GM12878 (cell line): ENCODE measurements at regions not wholly inside any gene's neighbourhood (a gene's known extent, or its start where the extent isn't known, plus 50 kb on each side); places are given as distances from the start of the nearest gene placed in this dataset.
A peak's percentile ranks its signal among the peaks of the same experiment; 100 is the strongest.

Source experiments
- ATAC-seq: fragments of 200-7000 bp; cut with Tn5 transposase; 3 replicates; pipeline ENCODE4 v1.9.1; 2020; ENCODE audit warnings: mild to moderate bottlenecking, moderate library complexity
- BruUV-seq: library from RNA; stranded (reverse); fragments of 400-500 nt; replicated peaks from 2 replicates; lab custom pipeline; 2021; lab: Mats Ljungman, UMichigan
- CTCF ChIA-PET: fragments of 300-600 bp; sonication (Branson Sonifier 250); formaldehyde crosslinking; extraction: SDS; loops from one replicate; lab custom pipeline; 2021; ENCODE audit warnings: inconsistent platforms; lab: Yijun Ruan, JAX
- POLR2A ChIA-PET: fragments of 350-600 bp; formaldehyde crosslinking; extraction: SDS; loops from one replicate; lab custom pipeline; 2021; ENCODE audit warnings: inconsistent platforms; lab: Charles Lee
- RAD21 ChIA-PET: fragments of 300-600 bp; sonication (Branson Sonifier 250); formaldehyde crosslinking; loops from one replicate; lab custom pipeline; 2023; ENCODE audit warnings: antibody characterized with exemption; ENCODE audit not compliant: unreplicated experiment; lab: Charles Lee
- SMC1A ChIA-PET: fragments of 300-600 bp; sonication (Branson Sonifier 250); formaldehyde crosslinking; loops from one replicate; lab custom pipeline; 2023; ENCODE audit not compliant: unreplicated experiment, uncharacterized antibody; lab: Charles Lee
- DNase-seq: peaks from one replicate; pipeline ENCODE4 v3.0.0-alpha.2; 2011; ENCODE audit warnings: low read depth, low spot score
- FAIRE-seq: peaks from 3 replicates; lab custom pipeline; 2011; peaks lifted over from hg19 to GRCh38; lab: Jason Lieb, UNC
- H2AFZ ChIP-seq: 2 replicates; pipeline ENCODE4 v1.6.0; 2011; ENCODE audit warnings: low read depth, low read length, control low read depth; ENCODE audit not compliant: control insufficient read depth
- H3K27ac ChIP-seq: 2 replicates; pipeline ENCODE4 v1.5.1; 2011; ENCODE audit warnings: control low read depth; ENCODE audit not compliant: control insufficient read depth, insufficient read depth
- H3K27me3 ChIP-seq, 2 experiments: replicated peaks in 1 of 2; 2 replicates each; pipeline versions ENCODE4 v1.6.0 to v1.6.1; 2011; ENCODE audit warnings: low read length in 1 of 2; ENCODE audit not compliant: control insufficient read depth in 2 of 2, insufficient read depth in 2 of 2
- H3K36me3 ChIP-seq, 2 experiments: 2 replicates each; pipeline ENCODE4 v1.5.1; 2011; ENCODE audit warnings: low read length in 1 of 2; ENCODE audit not compliant: control insufficient read depth in 2 of 2, insufficient read depth in 2 of 2
- H3K4me1 ChIP-seq: 2 replicates; pipeline ENCODE4 v1.6.1; 2011; ENCODE audit warnings: mild to moderate bottlenecking, low read length, moderate library complexity, mixed read lengths; ENCODE audit not compliant: control insufficient read depth, insufficient read depth
- H3K4me2 ChIP-seq: 2 replicates; pipeline ENCODE4 v1.6.0; 2011; ENCODE audit warnings: control low read depth; ENCODE audit not compliant: control insufficient read depth, insufficient read depth
- H3K4me3 ChIP-seq: fragments of 200-600 bp; sonication (generic); 2 replicates; pipeline ENCODE4 v1.5.1; 2016
- H3K79me2 ChIP-seq: 2 replicates; pipeline ENCODE4 v1.6.0; 2011; ENCODE audit warnings: low read length; ENCODE audit not compliant: control insufficient read depth, insufficient read depth
- H3K9ac ChIP-seq: 2 replicates; pipeline ENCODE4 v1.8.0; 2011; ENCODE audit warnings: low read length, control low read depth, mixed read lengths; ENCODE audit not compliant: control insufficient read depth, insufficient read depth
- H3K9me3 ChIP-seq: replicated peaks from 3 replicates; pipeline ENCODE4 v1.5.1; 2011; ENCODE audit warnings: mild to moderate bottlenecking, low read length; ENCODE audit not compliant: control insufficient read depth, insufficient read depth
- H4K20me1 ChIP-seq: 2 replicates; pipeline ENCODE4 v1.6.0; 2011; ENCODE audit not compliant: control insufficient read depth, insufficient read depth
- ATF7 ChIP-seq: fragments of 450-650 bp; IDR thresholded peaks from 2 replicates; pipeline ENCODE4 v1.6.1; 2016; ENCODE audit warnings: low read depth, mild to moderate bottlenecking
- MLLT1 ChIP-seq: fragments of 450-650 bp; IDR thresholded peaks from 2 replicates; pipeline ENCODE4 v1.6.1; 2016; ENCODE audit warnings: mild to moderate bottlenecking
- MTA2 ChIP-seq: fragments of 450-650 bp; IDR thresholded peaks from 2 replicates; pipeline ENCODE4 v1.6.1; 2016; ENCODE audit warnings: low read depth, mild to moderate bottlenecking, moderate library complexity
- MYB ChIP-seq: fragments of 150-350 bp; IDR thresholded peaks from 2 replicates; pipeline ENCODE4 v1.6.1; 2014; ENCODE audit warnings: mild to moderate bottlenecking, low read depth, low read length, borderline replicate concordance
- NFXL1 ChIP-seq: fragments of 450-650 bp; IDR thresholded peaks from 2 replicates; pipeline ENCODE4 v1.6.1; 2017; ENCODE audit warnings: antibody characterized with exemption, mild to moderate bottlenecking, borderline replicate concordance
- NFYB ChIP-seq: IDR thresholded peaks from 2 replicates; pipeline ENCODE4 v1.6.1; 2011; ENCODE audit warnings: low read depth, mild to moderate bottlenecking, low read length, improper control_type of control experiment, moderate library complexity; ENCODE audit not compliant: insufficient read depth
- NR2F1 ChIP-seq: fragments of 450-650 bp; conservative IDR thresholded peaks from 2 replicates; pipeline ENCODE4 v1.6.1; 2017; ENCODE audit warnings: mild to moderate bottlenecking
- SIN3A ChIP-seq: IDR thresholded peaks from 2 replicates; pipeline ENCODE4 v1.6.1; 2012; ENCODE audit warnings: low read depth, low read length, improper control_type of control experiment
- STAT1 ChIP-seq: fragments of 450-650 bp; conservative IDR thresholded peaks from 2 replicates; pipeline ENCODE4 v1.6.1; 2014; ENCODE audit warnings: antibody characterized with exemption, mild to moderate bottlenecking
- ZBTB33 ChIP-seq: fragments of 450-650 bp; IDR thresholded peaks from 2 replicates; pipeline ENCODE4 v1.6.1; 2017; ENCODE audit warnings: mild to moderate bottlenecking
- ZBTB40 ChIP-seq: fragments of 450-650 bp; IDR thresholded peaks from 2 replicates; pipeline ENCODE4 v1.6.1; 2016; ENCODE audit warnings: mild to moderate bottlenecking, moderate library complexity, borderline replicate concordance
- WGBS: methylation state at CpG from one replicate; pipeline ENCODE4 v1.1.6; 2016; ENCODE audit warnings: low lambda C conversion rate; ENCODE audit not compliant: insufficient replicate concordance, insufficient coverage; ENCODE audit errors: missing lambda C conversion rate; 5-methylcytosine and 5-hydroxymethylcytosine counted together
- in situ Hi-C: fragments of 300-500 bp; cut with MboI; formaldehyde crosslinking; loops from 9 replicates; pipeline ENCODE4 v1.14.3; 2018; ENCODE audit warnings: mixed read lengths
- intact Hi-C: fragments of 100-400 bp; cut with micrococcal nuclease; formaldehyde crosslinking; loops from one replicate; pipeline ENCODE4 v1.14.2; 2022; ENCODE audit not compliant: unreplicated experiment
- TF ChIP-seq, protein P1 (sequence below): fragments of 450-650 bp; IDR thresholded peaks from 2 replicates; pipeline ENCODE4 v1.6.1; 2018; ENCODE audit warnings: borderline replicate concordance, mild to moderate bottlenecking; ENCODE audit not compliant: partially characterized antibody
- TF ChIP-seq, protein P2 (sequence below): fragments of 450-650 bp; IDR thresholded peaks from 2 replicates; pipeline ENCODE4 v1.6.1; 2014; ENCODE audit warnings: mild to moderate bottlenecking

GRCh38 chr2:57843158-57843557, 203.4 kb upstream of the VRK2 start:
- in situ Hi-C loops: no loop called here
- H3K4me3 ChIP-seq: no peak overlapping the region
- RAD21 ChIA-PET: interaction anchor here (0.6 kb wide), 1 partner anchor 38 kb away, joined by 3 read pairs; no protein-coding TSS in a partner anchor
- TF ChIP-seq ATF7 (no peak), ZBTB40 (no peak), MTA2 (no peak), SIN3A (no peak), STAT1 (no peak), ZBTB33 (no peak), MLLT1 (no peak), MYB (no peak), NR2F1 (no peak), NFYB (no peak), NFXL1 (no peak)
- TF ChIP-seq, protein P1, sequence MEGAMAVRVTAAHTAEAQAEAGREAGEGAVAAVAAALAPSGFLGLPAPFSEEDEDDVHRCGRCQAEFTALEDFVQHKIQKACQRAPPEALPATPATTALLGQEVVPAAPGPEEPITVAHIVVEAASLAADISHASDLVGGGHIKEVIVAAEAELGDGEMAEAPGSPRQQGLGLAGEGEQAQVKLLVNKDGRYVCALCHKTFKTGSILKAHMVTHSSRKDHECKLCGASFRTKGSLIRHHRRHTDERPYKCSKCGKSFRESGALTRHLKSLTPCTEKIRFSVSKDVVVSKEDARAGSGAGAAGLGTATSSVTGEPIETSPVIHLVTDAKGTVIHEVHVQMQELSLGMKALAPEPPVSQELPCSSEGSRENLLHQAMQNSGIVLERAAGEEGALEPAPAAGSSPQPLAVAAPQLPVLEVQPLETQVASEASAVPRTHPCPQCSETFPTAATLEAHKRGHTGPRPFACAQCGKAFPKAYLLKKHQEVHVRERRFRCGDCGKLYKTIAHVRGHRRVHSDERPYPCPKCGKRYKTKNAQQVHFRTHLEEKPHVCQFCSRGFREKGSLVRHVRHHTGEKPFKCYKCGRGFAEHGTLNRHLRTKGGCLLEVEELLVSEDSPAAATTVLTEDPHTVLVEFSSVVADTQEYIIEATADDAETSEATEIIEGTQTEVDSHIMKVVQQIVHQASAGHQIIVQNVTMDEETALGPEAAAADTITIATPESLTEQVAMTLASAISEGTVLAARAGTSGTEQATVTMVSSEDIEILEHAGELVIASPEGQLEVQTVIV: no peak
- TF ChIP-seq, protein P2, sequence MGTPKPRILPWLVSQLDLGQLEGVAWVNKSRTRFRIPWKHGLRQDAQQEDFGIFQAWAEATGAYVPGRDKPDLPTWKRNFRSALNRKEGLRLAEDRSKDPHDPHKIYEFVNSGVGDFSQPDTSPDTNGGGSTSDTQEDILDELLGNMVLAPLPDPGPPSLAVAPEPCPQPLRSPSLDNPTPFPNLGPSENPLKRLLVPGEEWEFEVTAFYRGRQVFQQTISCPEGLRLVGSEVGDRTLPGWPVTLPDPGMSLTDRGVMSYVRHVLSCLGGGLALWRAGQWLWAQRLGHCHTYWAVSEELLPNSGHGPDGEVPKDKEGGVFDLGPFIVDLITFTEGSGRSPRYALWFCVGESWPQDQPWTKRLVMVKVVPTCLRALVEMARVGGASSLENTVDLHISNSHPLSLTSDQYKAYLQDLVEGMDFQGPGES: no peak

More at GRCh38 chr2:57843158-57843557, 203.4 kb upstream of the VRK2 start:
- ATAC-seq (peak; percentile 54), DNase-seq (no peak), FAIRE-seq (no peak)
- Histone ChIP-seq H3K36me3 (no peaks in the 10 kb centered on the region), H3K27me3 (no peaks in the 10 kb centered on the region), H3K4me1 (no peaks in the 10 kb centered on the region), H3K4me2 (no peak overlapping the region), H3K27ac (no peak overlapping the region), H4K20me1 (no peaks in the 10 kb centered on the region), H2AFZ (no peak overlapping the region; the same call in 1 of the 2 replicates), H3K9me3 (no peaks in the 10 kb centered on the region; the same call in 2 of the 3 replicates), H3K9ac (no peak overlapping the region), H3K79me2 (no peaks in the 10 kb centered on the region)
- SMC1A ChIA-PET: interaction anchor here (1.1 to 2.5 kb wide), 4 partner anchors 20 to 86 kb away, joined by 3 to 9 read pairs (median 5); no protein-coding TSS in a partner anchor
- BruUV-seq: no TSS peak
- CTCF ChIA-PET: interaction anchor here (1.2 kb wide), 1 partner anchor 40 kb away, joined by 3 read pairs; no protein-coding TSS in a partner anchor
- intact Hi-C loops: no loop called here
- POLR2A ChIA-PET: interaction anchor here (0.6 kb wide), 1 partner anchor 15 kb away, joined by 5 read pairs; no protein-coding TSS in a partner anchor
- 39% methylated on average over 3 of the region's 3 CpGs for WGBS
